ENCODE measurements at regions not wholly inside any gene's neighbourhood (a gene's known extent, or its start where the extent isn't known, plus 50 kb on each side); places are given as distances from the start of the nearest gene placed in this dataset.

DNA sequence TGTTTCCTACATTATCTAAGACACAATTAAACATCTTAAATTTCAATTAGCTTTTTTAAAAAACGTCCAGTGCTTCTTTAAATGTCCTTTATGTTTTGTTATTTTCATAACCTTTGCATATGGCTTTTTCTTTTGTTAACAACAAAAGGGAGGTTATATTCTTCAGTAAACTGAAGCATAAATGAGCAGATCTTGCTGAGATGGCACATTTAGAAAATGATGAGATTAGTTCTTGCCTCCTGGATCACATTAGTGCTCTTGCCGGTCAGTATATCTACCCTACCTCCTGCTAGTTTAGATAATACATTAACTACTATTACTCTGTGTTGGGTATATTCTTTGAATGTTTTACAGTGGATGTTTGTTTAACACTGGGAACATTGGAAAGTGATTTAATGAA, 126.1 kb downstream of the DISP1 start:
- TF ChIP-seq, protein P1, sequence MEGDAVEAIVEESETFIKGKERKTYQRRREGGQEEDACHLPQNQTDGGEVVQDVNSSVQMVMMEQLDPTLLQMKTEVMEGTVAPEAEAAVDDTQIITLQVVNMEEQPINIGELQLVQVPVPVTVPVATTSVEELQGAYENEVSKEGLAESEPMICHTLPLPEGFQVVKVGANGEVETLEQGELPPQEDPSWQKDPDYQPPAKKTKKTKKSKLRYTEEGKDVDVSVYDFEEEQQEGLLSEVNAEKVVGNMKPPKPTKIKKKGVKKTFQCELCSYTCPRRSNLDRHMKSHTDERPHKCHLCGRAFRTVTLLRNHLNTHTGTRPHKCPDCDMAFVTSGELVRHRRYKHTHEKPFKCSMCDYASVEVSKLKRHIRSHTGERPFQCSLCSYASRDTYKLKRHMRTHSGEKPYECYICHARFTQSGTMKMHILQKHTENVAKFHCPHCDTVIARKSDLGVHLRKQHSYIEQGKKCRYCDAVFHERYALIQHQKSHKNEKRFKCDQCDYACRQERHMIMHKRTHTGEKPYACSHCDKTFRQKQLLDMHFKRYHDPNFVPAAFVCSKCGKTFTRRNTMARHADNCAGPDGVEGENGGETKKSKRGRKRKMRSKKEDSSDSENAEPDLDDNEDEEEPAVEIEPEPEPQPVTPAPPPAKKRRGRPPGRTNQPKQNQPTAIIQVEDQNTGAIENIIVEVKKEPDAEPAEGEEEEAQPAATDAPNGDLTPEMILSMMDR (IDR thresholded peaks at IDR 0.05; ENCODE audit: control extremely low read depth in 1 of 3, insufficient read depth in 1 of 3, low read depth in 1 of 3, low read length in 3 of 3) = no peak
- TF ChIP-seq POU5F1 (IDR thresholded peaks at IDR 0.05; ENCODE audit: low read depth, low read length) (no peak), KDM4A (IDR thresholded peaks at IDR 0.05; ENCODE audit: low read depth, low read length, severe bottlenecking) (no peak), GABPA (IDR thresholded peaks at IDR 0.05; ENCODE audit: borderline replicate concordance, insufficient read depth, low read length) (no peak), SP1 (IDR thresholded peaks at IDR 0.05; ENCODE audit: low read depth, low read length) (no peak), CHD2 (IDR thresholded peaks at IDR 0.05; ENCODE audit: low read length) (no peak)
- no peak overlapping the region for H3K4me3 ChIP-seq (ENCODE audit: extremely low read depth in 1 of 4, insufficient read depth in 2 of 4, low read depth in 3 of 4, low read length in 4 of 4)
- H2BK15ac ChIP-seq (ENCODE audit: low read length) = no peak overlapping the region
- no peak overlapping the region for H3K4ac ChIP-seq (replicated peaks; ENCODE audit: insufficient read length, low read depth, low read length)
- H2AK5ac ChIP-seq (ENCODE audit: low read depth, low read length) = no peak overlapping the region
- no peak overlapping the region for H2BK5ac ChIP-seq (ENCODE audit: low read depth, low read length)
- no peaks in the 10 kb centered on the region for H4K20me1 ChIP-seq (replicated peaks in 1 of 2; ENCODE audit: control insufficient read depth in 1 of 2, insufficient read depth in 2 of 2, low read length in 2 of 2)
- POLR2A ChIA-PET (ENCODE audit: partially characterized antibody) = no interaction called here
- H3K79me2 ChIP-seq (ENCODE audit: control insufficient read depth in 1 of 2, insufficient read depth in 2 of 2, low read length in 2 of 2) = no peaks in the 10 kb centered on the region
- H2AFZ ChIP-seq (ENCODE audit: low read length) = no peak overlapping the region
- H4K91ac ChIP-seq (replicated peaks; ENCODE audit: insufficient read length, low read length) = no peak overlapping the region
- H4K5ac ChIP-seq (ENCODE audit: insufficient read length, low read depth, low read length) = no peak overlapping the region
- H4K8ac ChIP-seq (ENCODE audit: extremely low read depth, insufficient read depth, low read length) = no peak overlapping the region
- no peak overlapping the region for H2BK12ac ChIP-seq (ENCODE audit: low read depth, low read length)
- H3K79me1 ChIP-seq (ENCODE audit: low read depth, low read length) = no peaks in the 10 kb centered on the region
- no peaks in the 10 kb centered on the region for H3K36me3 ChIP-seq (ENCODE audit: control insufficient read depth in 2 of 4, insufficient read depth in 4 of 4, low read length in 3 of 4)
- H3K14ac ChIP-seq (ENCODE audit: insufficient read length) = no peak overlapping the region
- no peak overlapping the region for H2BK20ac ChIP-seq (ENCODE audit: low read length)
- no peak overlapping the region for H3K23ac ChIP-seq (ENCODE audit: insufficient read length)
- H3K4me1 ChIP-seq (replicated peaks in 1 of 4; ENCODE audit: control insufficient read depth in 3 of 4, insufficient read depth in 4 of 4, low read length in 3 of 4) = no peaks in the 10 kb centered on the region
- 89% methylated on average over 2 of the region's 2 CpGs; no CpG with 5 or more reads in 1 of the 2 experiments for WGBS, 2 experiments (ENCODE audit: extremely low coverage in 1 of 2, insufficient coverage in 1 of 2, insufficient read length in 1 of 2, insufficient replicate concordance in 2 of 2, low coverage in 1 of 2, low lambda C conversion rate in 2 of 2, missing lambda C conversion rate in 1 of 2)
- no peak overlapping the region for H3K56ac ChIP-seq (replicated peaks; ENCODE audit: insufficient read length, low read depth, low read length)
- H2BK120ac ChIP-seq (replicated peaks; ENCODE audit: low read depth, low read length) = no peak overlapping the region
- FAIRE-seq = no peak
- H3K23me2 ChIP-seq (ENCODE audit: low read depth, low read length) = no peaks in the 10 kb centered on the region
- H3K27me3 ChIP-seq (replicated peaks in 1 of 4; ENCODE audit: control insufficient read depth in 3 of 4, extremely low read depth in 1 of 4, insufficient read depth in 3 of 4, low read length in 3 of 4) = no peaks in the 10 kb centered on the region
- DNase-seq (ENCODE audit: low read depth in 1 of 2, low spot score in 2 of 2) = no peak
- H3K4me2 ChIP-seq (ENCODE audit: insufficient read depth in 1 of 2, low read depth in 2 of 2, low read length in 2 of 2) = no peak overlapping the region
- no peak overlapping the region for H3K9ac ChIP-seq (replicated peaks in 1 of 4; ENCODE audit: extremely low read depth in 1 of 4, low read depth in 3 of 4, low read length in 3 of 4)
- H3K27ac ChIP-seq (ENCODE audit: low read depth, low read length) = no peak overlapping the region
- no peak overlapping the region for H3K18ac ChIP-seq (ENCODE audit: extremely low read depth, low read length)
- CTCF ChIA-PET (ENCODE audit: partially characterized antibody) = no interaction called here
- H3K9me3 ChIP-seq (ENCODE audit: insufficient read depth in 2 of 2, low read depth in 1 of 2, low read length in 1 of 2) = no peaks in the 10 kb centered on the region
